Endodermal cell (in vitro differentiated cells): ENCODE measurements at regions not wholly inside any gene's neighbourhood (a gene's known extent, or its start where the extent isn't known, plus 50 kb on each side); places are given as distances from the start of the nearest gene placed in this dataset.

Source experiments
- DNase-seq: peaks from one replicate; pipeline ENCODE4 v3.0.0-alpha.2; 2017
- H3K27ac ChIP-seq: 2 replicates; pipeline ENCODE4 v1.5.1; 2013; ENCODE audit warnings: mild to moderate bottlenecking, low read depth, low read length, moderate library complexity
- H3K27me3 ChIP-seq: 2 replicates; pipeline ENCODE4 v1.6.1; 2013; ENCODE audit warnings: mild to moderate bottlenecking, low read length, moderate library complexity; ENCODE audit not compliant: insufficient read depth, control insufficient read depth, poor library complexity, severe bottlenecking
- H3K36me3 ChIP-seq: 2 replicates; pipeline ENCODE4 v1.7.0; 2013; ENCODE audit warnings: mild to moderate bottlenecking, low read length, moderate library complexity; ENCODE audit not compliant: control insufficient read depth, insufficient read depth
- H3K4me1 ChIP-seq: one replicate; pipeline ENCODE4 v1.7.0; 2013; ENCODE audit warnings: low read length; ENCODE audit not compliant: control insufficient read depth, insufficient read depth
- H3K4me3 ChIP-seq: 2 replicates; pipeline ENCODE4 v1.5.1; 2013; ENCODE audit warnings: mild to moderate bottlenecking, low read length, moderate library complexity
- H3K9ac ChIP-seq: 2 replicates; pipeline ENCODE4 v1.6.1; 2013; ENCODE audit warnings: mild to moderate bottlenecking, low read length, moderate library complexity; ENCODE audit not compliant: poor library complexity, severe bottlenecking; ENCODE audit errors: extremely low read depth
- H3K9me3 ChIP-seq: 2 replicates; pipeline ENCODE4 v1.6.1; 2013; ENCODE audit warnings: mild to moderate bottlenecking, low read length, moderate library complexity; ENCODE audit not compliant: control insufficient read depth
- H3K27ac Mint-ChIP-seq: 2 replicates; pipeline ENCODE4 v1.8.0; 2020; ENCODE audit warnings: mixed read lengths
- H3K27me3 Mint-ChIP-seq: 2 replicates; pipeline ENCODE4 v1.8.0; 2021; ENCODE audit warnings: mild to moderate bottlenecking, mixed read lengths; ENCODE audit not compliant: insufficient read depth
- H3K36me3 Mint-ChIP-seq: 2 replicates; pipeline ENCODE4 v1.8.0; 2020; ENCODE audit warnings: low read depth, mixed read lengths
- H3K4me1 Mint-ChIP-seq: 2 replicates; pipeline ENCODE4 v1.8.0; 2020; ENCODE audit warnings: mixed read lengths
- H3K4me3 Mint-ChIP-seq: 2 replicates; pipeline ENCODE4 v1.8.0; 2020; ENCODE audit warnings: mild to moderate bottlenecking, moderate library complexity, mixed read lengths
- H3K9me3 Mint-ChIP-seq: 2 replicates; pipeline ENCODE4 v1.8.0; 2020; ENCODE audit warnings: mild to moderate bottlenecking, mixed read lengths
- WGBS, 2 experiments: methylation state at CpG; one replicate each; pipeline versions ENCODE4 v1.1.5 to v1.1.7; 2013; ENCODE audit warnings: missing lambda C conversion rate in 2 of 2, mixed read lengths in 1 of 2; ENCODE audit not compliant: insufficient coverage in 1 of 2, insufficient read length in 1 of 2; 5-methylcytosine and 5-hydroxymethylcytosine counted together
- TF ChIP-seq, protein P1 (sequence below): fragments of 200-600 bp; sonication (generic); conservative IDR thresholded peaks from 2 replicates; pipeline ENCODE4 v1.5.0; 2021; ENCODE audit warnings: antibody characterized with exemption, mild to moderate bottlenecking

DNA sequence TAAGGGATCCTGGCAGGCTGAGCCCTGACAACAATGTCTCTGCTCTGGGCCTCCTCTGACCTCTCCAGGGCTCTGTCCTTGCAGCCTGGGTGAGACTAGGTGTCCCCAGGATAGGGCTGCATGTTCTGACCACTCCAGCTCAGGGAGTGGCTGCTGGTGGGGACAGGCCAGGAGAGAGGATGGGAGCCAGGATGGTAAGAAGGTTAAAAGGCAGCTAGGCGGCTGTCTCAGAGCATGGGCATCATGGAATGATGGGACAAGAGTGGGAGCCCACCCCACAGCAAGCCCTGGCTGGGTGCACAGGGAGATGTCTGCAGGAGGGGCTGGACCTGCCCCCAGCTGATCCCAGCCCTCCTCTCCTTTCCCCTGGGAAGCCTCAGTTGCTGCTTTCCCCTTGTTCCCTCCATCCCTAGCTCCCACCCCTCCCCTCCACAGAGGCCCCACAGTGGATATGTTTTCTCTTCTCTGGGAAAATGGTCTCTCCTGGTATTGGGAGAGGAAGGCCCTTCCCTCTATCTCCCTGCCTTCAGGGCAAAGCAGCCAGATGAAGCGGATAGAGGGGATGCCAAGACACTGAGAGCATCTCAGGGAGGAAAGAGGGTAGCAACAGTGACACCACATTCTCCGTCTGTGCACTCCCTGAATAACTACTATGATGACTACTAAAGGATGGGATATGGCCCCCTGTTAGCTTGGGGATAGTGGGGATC, 334.3 kb downstream of the DYSF start:
- Mint-ChIP-seq H3K27ac (no peak overlapping the region), H3K36me3 (no peaks in the 10 kb centered on the region), H3K9me3 (no peaks in the 10 kb centered on the region), H3K4me3 (no peak overlapping the region), H3K4me1 (no peaks in the 10 kb centered on the region), H3K27me3 (no peaks in the 10 kb centered on the region)
- H3K27ac ChIP-seq: no peak overlapping the region
- H3K9ac ChIP-seq: no peak overlapping the region
- WGBS, 2 experiments: 93 to 94% methylated on average over 2 to 3 of the region's 3 CpGs
- no peaks in the 10 kb centered on the region for H3K4me1 ChIP-seq
- H3K9me3 ChIP-seq: no peaks in the 10 kb centered on the region
- peak; percentile 31 for DNase-seq
- no peak overlapping the region for H3K4me3 ChIP-seq
- H3K27me3 ChIP-seq: no peaks in the 10 kb centered on the region
- no peaks in the 10 kb centered on the region for H3K36me3 ChIP-seq
- TF ChIP-seq, protein P1, sequence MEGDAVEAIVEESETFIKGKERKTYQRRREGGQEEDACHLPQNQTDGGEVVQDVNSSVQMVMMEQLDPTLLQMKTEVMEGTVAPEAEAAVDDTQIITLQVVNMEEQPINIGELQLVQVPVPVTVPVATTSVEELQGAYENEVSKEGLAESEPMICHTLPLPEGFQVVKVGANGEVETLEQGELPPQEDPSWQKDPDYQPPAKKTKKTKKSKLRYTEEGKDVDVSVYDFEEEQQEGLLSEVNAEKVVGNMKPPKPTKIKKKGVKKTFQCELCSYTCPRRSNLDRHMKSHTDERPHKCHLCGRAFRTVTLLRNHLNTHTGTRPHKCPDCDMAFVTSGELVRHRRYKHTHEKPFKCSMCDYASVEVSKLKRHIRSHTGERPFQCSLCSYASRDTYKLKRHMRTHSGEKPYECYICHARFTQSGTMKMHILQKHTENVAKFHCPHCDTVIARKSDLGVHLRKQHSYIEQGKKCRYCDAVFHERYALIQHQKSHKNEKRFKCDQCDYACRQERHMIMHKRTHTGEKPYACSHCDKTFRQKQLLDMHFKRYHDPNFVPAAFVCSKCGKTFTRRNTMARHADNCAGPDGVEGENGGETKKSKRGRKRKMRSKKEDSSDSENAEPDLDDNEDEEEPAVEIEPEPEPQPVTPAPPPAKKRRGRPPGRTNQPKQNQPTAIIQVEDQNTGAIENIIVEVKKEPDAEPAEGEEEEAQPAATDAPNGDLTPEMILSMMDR: no peak

DNA sequence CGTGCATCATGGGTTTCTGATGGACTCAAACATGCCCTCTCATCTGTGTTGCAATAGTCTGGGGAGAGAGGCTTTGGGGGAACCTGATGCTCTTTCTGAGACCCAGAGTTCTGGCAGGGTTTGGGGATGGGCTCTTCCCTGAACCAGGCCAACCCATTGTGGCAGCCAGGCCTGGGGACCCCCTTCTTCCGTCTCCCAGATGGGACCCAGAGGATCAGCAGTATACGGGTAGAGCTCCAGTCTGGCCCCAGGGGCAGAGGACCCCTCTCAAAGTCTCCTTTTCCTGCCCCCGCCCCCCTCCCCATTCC, 333.7 kb downstream of the DYSF start:
- Histone ChIP-seq H3K4me3 (no peak overlapping the region), H3K36me3 (no peaks in the 10 kb centered on the region), H3K27me3 (no peaks in the 10 kb centered on the region), H3K9ac (no peak overlapping the region), H3K27ac (no peak overlapping the region), H3K9me3 (no peaks in the 10 kb centered on the region), H3K4me1 (no peaks in the 10 kb centered on the region)
- TF ChIP-seq, protein P1: no peak
- DNase-seq: no peak
- WGBS, 2 experiments: 92% methylated on average over 4 of the region's 4 CpGs; no CpG with 5 or more reads in 1 of the 2 experiments
- Mint-ChIP-seq H3K9me3 (no peaks in the 10 kb centered on the region), H3K27me3 (no peaks in the 10 kb centered on the region), H3K4me3 (no peak overlapping the region), H3K27ac (no peak overlapping the region), H3K36me3 (no peaks in the 10 kb centered on the region), H3K4me1 (no peaks in the 10 kb centered on the region)

DNA sequence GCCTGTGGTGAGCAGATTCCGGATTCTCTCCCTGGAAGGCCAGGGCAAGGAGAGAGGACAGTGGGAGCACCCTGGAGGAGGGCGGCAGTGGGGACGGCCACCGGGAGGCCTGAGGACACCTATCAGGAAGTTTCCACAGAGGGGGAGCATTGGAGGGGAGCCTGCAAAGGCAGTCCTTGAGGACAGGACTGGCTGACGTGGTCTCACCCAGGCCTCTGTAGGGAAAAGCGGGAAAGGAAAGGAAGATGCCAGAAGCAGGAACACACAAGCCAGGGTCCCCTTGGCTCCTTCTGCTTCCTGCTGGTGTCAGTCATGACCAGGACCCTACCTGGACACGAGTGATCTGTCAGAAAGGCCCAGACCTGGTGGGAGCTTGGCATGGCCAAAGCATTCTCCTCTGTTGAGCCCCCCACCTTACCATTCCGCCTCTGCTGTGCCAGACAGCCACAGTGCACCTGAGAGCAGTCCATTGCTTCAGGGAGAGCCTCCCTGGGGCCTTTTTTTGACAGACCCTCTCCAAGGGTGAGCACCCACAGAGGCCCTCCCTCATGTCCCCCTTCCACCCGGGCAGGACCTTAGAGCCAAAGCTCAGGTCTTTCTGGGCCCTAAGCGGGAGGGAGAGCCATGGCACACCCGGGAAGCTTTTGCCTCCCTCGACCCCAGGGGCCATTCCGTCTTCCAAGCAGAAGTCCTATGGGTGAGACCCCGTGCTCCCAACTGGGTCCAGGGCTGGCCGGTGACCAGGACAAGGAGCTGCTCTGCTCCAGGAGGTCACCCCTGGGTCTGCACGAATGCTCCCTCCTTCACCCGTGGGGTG, 333.1 kb downstream of the DYSF start:
- Mint-ChIP-seq H3K4me3 (no peak overlapping the region), H3K27me3 (no peaks in the 10 kb centered on the region), H3K36me3 (no peaks in the 10 kb centered on the region), H3K4me1 (no peaks in the 10 kb centered on the region), H3K9me3 (no peaks in the 10 kb centered on the region), H3K27ac (no peak overlapping the region)
- H3K27ac ChIP-seq: no peak overlapping the region
- no peaks in the 10 kb centered on the region for H3K4me1 ChIP-seq
- no peaks in the 10 kb centered on the region for H3K9me3 ChIP-seq
- H3K4me3 ChIP-seq: no peak overlapping the region
- 87 to 92% methylated on average over 8 to 17 of the region's 17 CpGs for WGBS, 2 experiments
- H3K9ac ChIP-seq: no peak overlapping the region
- DNase-seq: peak; percentile 33
- no peaks in the 10 kb centered on the region for H3K36me3 ChIP-seq
- TF ChIP-seq, protein P1: no peak
- H3K27me3 ChIP-seq: no peaks in the 10 kb centered on the region
